Ectodermal cell (in vitro differentiated cells): ENCODE measurements at regions not wholly inside any gene's neighbourhood (a gene's known extent, or its start where the extent isn't known, plus 50 kb on each side); places are given as distances from the start of the nearest gene placed in this dataset.

Experiments used
- H3K27ac ChIP-seq: 2 replicates; pipeline ENCODE4 v1.7.0; 2013; ENCODE audit warnings: mild to moderate bottlenecking, low read depth, low read length; ENCODE audit not compliant: insufficient read depth, poor library complexity, severe bottlenecking
- H3K27me3 ChIP-seq: 2 replicates; pipeline ENCODE4 v1.7.0; 2013; ENCODE audit warnings: mild to moderate bottlenecking, low read length; ENCODE audit not compliant: insufficient read depth, control insufficient read depth, poor library complexity, severe bottlenecking
- H3K36me3 ChIP-seq: one replicate; pipeline ENCODE4 v1.7.0; 2013; ENCODE audit warnings: low read length; ENCODE audit not compliant: control insufficient read depth, insufficient read depth
- H3K4me1 ChIP-seq: one replicate; pipeline ENCODE4 v1.7.0; 2013; ENCODE audit warnings: low read length; ENCODE audit not compliant: control insufficient read depth, insufficient read depth
- H3K4me3 ChIP-seq: 2 replicates; pipeline ENCODE4 v1.7.0; 2013; ENCODE audit warnings: low read depth, low read length, control low read depth; ENCODE audit not compliant: insufficient read depth
- H3K9me3 ChIP-seq: 2 replicates; pipeline ENCODE4 v1.7.0; 2013; ENCODE audit warnings: mild to moderate bottlenecking, low read length, moderate library complexity; ENCODE audit not compliant: control insufficient read depth
- WGBS, 2 experiments: methylation state at CpG; one replicate each; pipeline ENCODE4 v1.1.7; 2013; ENCODE audit warnings: missing lambda C conversion rate in 2 of 2; 5-methylcytosine and 5-hydroxymethylcytosine counted together

GRCh38 chr12:84653482-84653881 lies 259.1 kb downstream of the SLC6A15 start:
- 75 to 96% methylated on average over 1 of the region's 2 CpGs for WGBS, 2 experiments
- no peaks in the 10 kb centered on the region for H3K9me3 ChIP-seq
- H3K4me3 ChIP-seq = no peak overlapping the region
- no peaks in the 10 kb centered on the region for H3K36me3 ChIP-seq
- H3K27ac ChIP-seq = no peak overlapping the region
- no peaks in the 10 kb centered on the region for H3K4me1 ChIP-seq
- H3K27me3 ChIP-seq = no peaks in the 10 kb centered on the region

DNA sequence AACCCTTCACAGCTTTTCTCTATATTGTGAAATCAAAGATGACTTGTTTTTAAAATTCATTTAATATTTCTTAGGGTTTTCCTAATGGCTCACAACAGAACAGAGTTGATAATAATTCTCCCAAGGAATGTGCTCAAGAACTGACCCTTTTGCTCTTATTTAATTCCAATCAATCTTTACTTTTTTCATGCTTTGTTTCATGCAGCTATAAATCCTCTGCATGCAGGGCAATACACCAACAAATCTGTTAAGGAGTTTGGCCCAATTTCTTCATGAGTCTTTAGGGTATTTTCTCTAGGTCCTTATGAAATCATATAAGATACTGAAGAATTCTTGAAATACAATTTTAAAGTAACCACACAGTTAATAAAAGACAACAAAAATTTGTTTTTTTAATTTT lies 264.2 kb downstream of the SLC6A15 start:
- no peaks in the 10 kb centered on the region for H3K4me1 ChIP-seq
- no peak overlapping the region for H3K27ac ChIP-seq
- no peaks in the 10 kb centered on the region for H3K9me3 ChIP-seq
- no peak overlapping the region for H3K4me3 ChIP-seq
- no peaks in the 10 kb centered on the region for H3K36me3 ChIP-seq
- H3K27me3 ChIP-seq = no peaks in the 10 kb centered on the region

GRCh38 chr12:84644908-84645307 lies 267.7 kb downstream of the SLC6A15 start:
- Histone ChIP-seq H3K27ac (no peak overlapping the region), H3K9me3 (no peaks in the 10 kb centered on the region), H3K4me3 (no peak overlapping the region), H3K4me1 (no peaks in the 10 kb centered on the region), H3K36me3 (no peaks in the 10 kb centered on the region), H3K27me3 (no peaks in the 10 kb centered on the region)
- WGBS, 2 experiments = 77 to 88% methylated on average over 2 of the region's 2 CpGs

DNA sequence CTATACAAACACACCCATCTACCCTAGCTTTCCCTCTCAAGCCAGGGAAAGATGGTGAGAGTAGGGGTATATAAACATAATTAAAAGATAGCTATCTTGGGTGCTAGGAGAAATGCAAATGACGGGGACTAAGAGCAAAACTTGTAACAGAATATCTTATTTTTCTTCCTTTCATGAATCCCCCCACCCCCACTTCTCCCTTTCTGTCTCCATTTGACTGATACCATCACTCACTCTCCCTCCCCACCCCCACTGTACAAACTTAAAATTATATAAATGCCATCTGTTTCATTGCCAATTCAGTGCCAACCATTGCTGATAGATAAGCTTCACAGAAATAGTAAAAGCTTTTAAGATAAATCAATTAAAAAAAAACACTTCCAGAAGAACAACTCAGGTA lies 268.6 kb downstream of the SLC6A15 start:
- WGBS, 2 experiments = 100% methylated on average over 1 of the region's 1 CpG
- no peaks in the 10 kb centered on the region for H3K27me3 ChIP-seq
- H3K27ac ChIP-seq = no peak overlapping the region
- H3K4me1 ChIP-seq = no peaks in the 10 kb centered on the region
- H3K9me3 ChIP-seq = no peaks in the 10 kb centered on the region
- H3K4me3 ChIP-seq = no peak overlapping the region
- no peaks in the 10 kb centered on the region for H3K36me3 ChIP-seq

- WGBS, 2 experiments = 67 to 75% methylated on average over 2 of the region's 2 CpGs
- Histone ChIP-seq H3K9me3 (no peaks in the 10 kb centered on the region), H3K27me3 (no peaks in the 10 kb centered on the region), H3K27ac (no peak overlapping the region), H3K4me3 (no peak overlapping the region), H3K36me3 (no peaks in the 10 kb centered on the region), H3K4me1 (no peaks in the 10 kb centered on the region)
Observed at GRCh38 chr12:84641940-84642545, 270.6 kb downstream of the SLC6A15 start.

GRCh38 chr12:84638811-84639368 lies 273.7 kb downstream of the SLC6A15 start:
- Histone ChIP-seq H3K4me3 (no peak overlapping the region), H3K27me3 (no peaks in the 10 kb centered on the region)
- 87 to 90% methylated on average over 1 of the region's 2 CpGs for WGBS, 2 experiments

DNA sequence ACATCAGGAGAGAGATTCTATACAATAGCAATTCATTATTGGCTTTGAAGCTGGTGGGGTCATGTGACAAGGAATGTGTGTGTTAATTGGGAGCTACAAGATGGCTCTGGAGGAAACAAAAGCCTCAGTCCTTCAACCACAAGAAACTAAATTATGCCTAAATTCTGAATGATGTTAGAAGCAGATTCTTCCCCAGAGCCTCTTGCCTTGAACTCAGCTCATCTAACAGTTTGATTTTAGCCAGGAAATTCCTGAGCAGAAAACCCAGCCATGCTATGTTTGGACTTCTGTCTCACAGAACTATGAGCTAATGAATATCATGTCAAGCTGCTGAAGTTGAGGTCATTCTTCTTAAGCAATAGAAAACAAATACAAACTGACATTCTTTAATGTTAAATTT lies 274.7 kb downstream of the SLC6A15 start:
- Histone ChIP-seq H3K4me3 (no peak overlapping the region), H3K27ac (no peak overlapping the region), H3K27me3 (no peaks in the 10 kb centered on the region), H3K4me1 (no peaks in the 10 kb centered on the region), H3K36me3 (no peaks in the 10 kb centered on the region), H3K9me3 (no peaks in the 10 kb centered on the region)

More at GRCh38 chr12:84638811-84639368, 273.7 kb downstream of the SLC6A15 start:
- H3K27ac ChIP-seq = no peak overlapping the region
- H3K9me3 ChIP-seq = no peaks in the 10 kb centered on the region
- H3K4me1 ChIP-seq = no peaks in the 10 kb centered on the region
- H3K36me3 ChIP-seq = no peaks in the 10 kb centered on the region

DNA sequence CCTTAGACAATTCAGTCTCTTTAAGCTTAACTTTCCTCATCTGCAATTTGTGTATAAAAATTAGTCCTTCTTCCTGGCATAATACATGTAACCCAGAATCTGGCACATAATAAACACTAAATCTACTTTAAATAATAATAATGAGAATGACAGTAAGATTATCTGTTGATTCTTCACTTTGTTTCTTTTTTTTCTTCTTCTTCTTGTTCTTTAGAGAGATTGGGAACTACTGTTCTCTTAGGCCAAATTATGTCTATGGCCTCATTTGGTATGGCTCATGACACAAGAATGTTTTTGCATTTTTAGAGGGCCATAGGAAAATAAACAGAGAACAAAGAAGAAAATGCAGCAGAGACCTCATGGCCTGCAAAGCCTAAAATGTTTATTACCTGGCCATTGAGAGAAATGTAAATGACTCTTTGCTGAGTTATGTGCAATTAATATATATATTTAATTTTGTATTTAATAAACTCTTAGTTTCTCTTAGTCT lies 275.8 kb downstream of the SLC6A15 start:
- no peaks in the 10 kb centered on the region for H3K4me1 ChIP-seq
- H3K27me3 ChIP-seq = no peaks in the 10 kb centered on the region
- H3K4me3 ChIP-seq = no peak overlapping the region
- no peaks in the 10 kb centered on the region for H3K36me3 ChIP-seq
- H3K9me3 ChIP-seq = no peaks in the 10 kb centered on the region
- H3K27ac ChIP-seq = no peak overlapping the region

DNA sequence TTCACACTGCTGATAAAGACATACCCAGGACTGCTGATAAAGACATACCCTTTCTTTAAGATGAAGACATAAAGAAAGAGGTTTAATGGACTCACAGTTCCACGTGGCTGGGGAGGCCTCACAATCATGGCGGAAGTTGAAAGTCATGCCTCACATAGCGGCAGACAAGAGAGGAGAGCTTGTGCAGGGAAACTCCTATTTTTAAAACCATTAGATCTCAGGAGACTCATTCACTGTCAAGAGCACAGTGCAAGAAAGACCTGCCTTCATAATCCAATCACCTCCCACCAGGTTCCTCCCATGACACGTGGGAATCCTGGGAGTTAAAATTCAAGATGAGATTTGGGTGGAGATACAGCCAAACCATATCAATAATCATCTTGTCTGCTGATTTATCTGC lies 278.1 kb downstream of the SLC6A15 start:
- H3K27ac ChIP-seq = no peak overlapping the region
- H3K27me3 ChIP-seq = no peaks in the 10 kb centered on the region
- 90 to 94% methylated on average over 4 of the region's 4 CpGs for WGBS, 2 experiments
- H3K9me3 ChIP-seq = no peaks in the 10 kb centered on the region
- no peaks in the 10 kb centered on the region for H3K36me3 ChIP-seq
- no peak overlapping the region for H3K4me3 ChIP-seq
- H3K4me1 ChIP-seq = no peaks in the 10 kb centered on the region

GRCh38 chr12:84632556-84632955 lies 280.0 kb downstream of the SLC6A15 start:
- no peaks in the 10 kb centered on the region for H3K9me3 ChIP-seq
- no peaks in the 10 kb centered on the region for H3K4me1 ChIP-seq
- 91 to 94% methylated on average over 2 to 4 of the region's 4 CpGs for WGBS, 2 experiments
- H3K27ac ChIP-seq = no peak overlapping the region
- no peak overlapping the region for H3K4me3 ChIP-seq
- no peaks in the 10 kb centered on the region for H3K27me3 ChIP-seq
- no peaks in the 10 kb centered on the region for H3K36me3 ChIP-seq

GRCh38 chr12:84631020-84631419 lies 281.6 kb downstream of the SLC6A15 start:
- Histone ChIP-seq H3K27ac (no peak overlapping the region), H3K9me3 (no peaks in the 10 kb centered on the region), H3K4me1 (no peaks in the 10 kb centered on the region), H3K4me3 (no peak overlapping the region), H3K27me3 (no peaks in the 10 kb centered on the region), H3K36me3 (no peaks in the 10 kb centered on the region)
